HG02763 (cell line): ENCODE measurements at regions not wholly inside any gene's neighbourhood (a gene's known extent, or its start where the extent isn't known, plus 50 kb on each side); places are given as distances from the start of the nearest gene placed in this dataset.

Source experiments
- ATAC-seq: cut with Tn5 transposase; IDR thresholded peaks from one replicate; pipeline ENCODE4 v1.9.1; 2021; ENCODE audit warnings: mild to moderate bottlenecking, moderate library complexity; ENCODE audit not compliant: unreplicated experiment

- ATAC-seq, result no peak
Observed at GRCh38 chr1:25082995-25083394, 149.3 kb downstream of the SYF2 start.

GRCh38 chr1:25082216-25082899 is 149.9 kb downstream of the SYF2 start:
- ATAC-seq, result no peak

GRCh38 chr1:25081496-25081895 is 150.8 kb downstream of the SYF2 start:
- ATAC-seq, result no peak

GRCh38 chr1:25080294-25081209 is 150.5 kb upstream of the RUNX3 start:
- no peak for ATAC-seq

- no peak for ATAC-seq
Observed at GRCh38 chr1:25079048-25079447, 149.0 kb upstream of the RUNX3 start.

GRCh38 chr1:25074351-25075227 is 144.5 kb upstream of the RUNX3 start:
- ATAC-seq, result no peak

GRCh38 chr1:25073640-25074270 is 143.7 kb upstream of the RUNX3 start:
- no peak for ATAC-seq

- ATAC-seq, result no peak
Observed at GRCh38 chr1:25072461-25072860, 142.4 kb upstream of the RUNX3 start.

GRCh38 chr1:25068829-25069228 is 138.8 kb upstream of the RUNX3 start:
- ATAC-seq, result no peak

- ATAC-seq, result no peak
Observed at GRCh38 chr1:25068316-25068715, 138.2 kb upstream of the RUNX3 start.

GRCh38 chr1:25067518-25068251 is 137.6 kb upstream of the RUNX3 start:
- ATAC-seq, result no peak

GRCh38 chr1:25066731-25067517 is 136.8 kb upstream of the RUNX3 start:
- ATAC-seq, result no peak

GRCh38 chr1:25066256-25066655 is 136.2 kb upstream of the RUNX3 start:
- no peak for ATAC-seq

GRCh38 chr1:25065795-25066238 is 135.7 kb upstream of the RUNX3 start:
- no peak for ATAC-seq

GRCh38 chr1:25065321-25065721 is 135.2 kb upstream of the RUNX3 start:
- ATAC-seq, result no peak

GRCh38 chr1:25064465-25065240 is 134.6 kb upstream of the RUNX3 start:
- ATAC-seq, result no peak

GRCh38 chr1:25063591-25064416 is 133.7 kb upstream of the RUNX3 start:
- no peak for ATAC-seq
